ENCODE measurements at regions not wholly inside any gene's neighbourhood (a gene's known extent, or its start where the extent isn't known, plus 50 kb on each side); places are given as distances from the start of the nearest gene placed in this dataset.

DNA sequence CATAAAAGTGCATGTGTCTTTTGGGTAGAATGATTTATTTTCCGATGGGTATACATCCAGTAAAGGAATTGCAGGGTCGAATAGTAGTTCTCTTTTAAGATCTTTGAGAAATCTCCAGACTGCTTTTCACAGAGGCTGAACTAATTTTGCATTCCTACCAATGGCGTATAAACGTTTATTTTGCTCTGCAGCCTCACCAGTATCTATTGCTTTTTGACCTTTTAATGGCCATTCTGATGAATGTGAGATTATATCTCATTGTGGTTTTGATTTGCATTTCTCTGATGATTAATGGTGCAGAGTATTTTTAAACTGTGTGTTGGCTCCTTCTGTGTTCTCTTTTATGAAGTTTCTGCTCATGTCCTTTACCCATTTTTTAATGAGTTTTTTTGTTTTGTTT, 1020.1 kb downstream of the NXPH1 start:
- TF ChIP-seq, protein P1, sequence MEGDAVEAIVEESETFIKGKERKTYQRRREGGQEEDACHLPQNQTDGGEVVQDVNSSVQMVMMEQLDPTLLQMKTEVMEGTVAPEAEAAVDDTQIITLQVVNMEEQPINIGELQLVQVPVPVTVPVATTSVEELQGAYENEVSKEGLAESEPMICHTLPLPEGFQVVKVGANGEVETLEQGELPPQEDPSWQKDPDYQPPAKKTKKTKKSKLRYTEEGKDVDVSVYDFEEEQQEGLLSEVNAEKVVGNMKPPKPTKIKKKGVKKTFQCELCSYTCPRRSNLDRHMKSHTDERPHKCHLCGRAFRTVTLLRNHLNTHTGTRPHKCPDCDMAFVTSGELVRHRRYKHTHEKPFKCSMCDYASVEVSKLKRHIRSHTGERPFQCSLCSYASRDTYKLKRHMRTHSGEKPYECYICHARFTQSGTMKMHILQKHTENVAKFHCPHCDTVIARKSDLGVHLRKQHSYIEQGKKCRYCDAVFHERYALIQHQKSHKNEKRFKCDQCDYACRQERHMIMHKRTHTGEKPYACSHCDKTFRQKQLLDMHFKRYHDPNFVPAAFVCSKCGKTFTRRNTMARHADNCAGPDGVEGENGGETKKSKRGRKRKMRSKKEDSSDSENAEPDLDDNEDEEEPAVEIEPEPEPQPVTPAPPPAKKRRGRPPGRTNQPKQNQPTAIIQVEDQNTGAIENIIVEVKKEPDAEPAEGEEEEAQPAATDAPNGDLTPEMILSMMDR (IDR thresholded peaks at IDR 0.05; ENCODE audit: low read depth, low read length): no peak
- no peak for DNase-seq (ENCODE audit: low read depth in 2 of 2)
- H3K4me3 ChIP-seq (replicated peaks in 1 of 2; ENCODE audit: low read depth in 2 of 2, low read length in 2 of 2): no peak overlapping the region

DNA sequence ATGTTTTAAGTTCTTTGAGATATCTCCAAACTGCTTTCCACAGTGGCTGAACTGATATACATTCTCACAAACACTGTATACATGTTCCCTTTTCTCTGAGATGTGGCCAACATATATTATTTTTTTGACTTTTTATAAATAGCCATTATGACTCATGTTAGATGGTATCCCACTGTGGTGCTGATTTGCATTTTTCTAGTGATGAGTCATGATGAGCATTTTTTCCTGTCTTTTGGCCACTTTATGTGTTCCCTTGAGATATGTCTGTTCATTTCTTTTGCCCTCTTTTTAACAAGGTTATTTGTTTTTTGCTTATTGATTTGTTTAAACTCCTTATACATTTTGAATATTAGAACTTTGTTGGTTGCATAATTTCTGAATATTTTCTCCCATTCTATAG, 1055.1 kb downstream of the NXPH1 start:
- peak; percentile 48 to 76 for DNase-seq (ENCODE audit: low read depth in 2 of 2)
- H3K4me3 ChIP-seq (replicated peaks in 1 of 2; ENCODE audit: low read depth in 2 of 2, low read length in 2 of 2): no peak overlapping the region
- TF ChIP-seq, protein P1 (IDR thresholded peaks at IDR 0.05; ENCODE audit: low read depth, low read length): no peak

DNA sequence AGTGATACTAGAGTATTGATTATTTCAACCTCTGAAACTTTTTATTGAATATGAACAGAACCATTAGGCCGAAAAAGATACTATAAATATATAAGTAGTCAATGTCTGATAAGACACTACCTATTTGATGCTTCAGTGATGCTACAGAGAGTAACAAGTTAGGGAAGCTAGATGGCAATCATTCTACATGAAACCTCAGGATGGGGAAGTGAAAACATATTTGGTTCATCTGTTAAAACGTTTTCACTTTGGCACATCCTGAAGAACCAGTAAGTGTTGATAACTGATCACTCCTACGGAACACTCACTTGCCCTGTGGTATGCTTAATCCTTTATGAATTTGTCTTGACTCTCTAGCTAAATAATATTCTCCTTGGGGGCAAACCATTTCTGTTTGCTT, 1064.9 kb downstream of the NXPH1 start:
- TF ChIP-seq, protein P1 (IDR thresholded peaks at IDR 0.05; ENCODE audit: low read depth, low read length): no peak
- no peak for DNase-seq (ENCODE audit: low read depth in 2 of 2)
- H3K4me3 ChIP-seq (replicated peaks in 1 of 2; ENCODE audit: low read depth in 2 of 2, low read length in 2 of 2): no peak overlapping the region

DNA sequence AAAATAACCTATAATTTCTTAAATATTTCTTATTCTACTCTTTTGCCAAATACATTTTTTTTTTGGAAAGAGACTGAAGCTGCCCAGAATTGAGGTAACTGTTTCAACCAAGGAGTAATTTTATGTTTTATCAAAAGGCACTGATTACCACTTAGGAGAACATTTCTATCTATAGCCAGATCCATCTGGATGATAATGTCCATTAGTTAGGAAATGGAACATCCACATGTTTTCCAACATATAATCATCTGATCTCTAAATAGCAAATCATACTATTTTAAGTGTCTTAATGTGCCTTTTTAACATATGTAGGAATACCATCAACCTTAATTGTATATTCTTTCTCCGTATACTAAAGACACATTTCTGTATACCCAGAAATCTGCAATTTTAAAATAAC, 1068.9 kb downstream of the NXPH1 start:
- DNase-seq (ENCODE audit: low read depth in 2 of 2): no peak
- TF ChIP-seq, protein P1 (IDR thresholded peaks at IDR 0.05; ENCODE audit: low read depth, low read length): no peak
- H3K4me3 ChIP-seq (replicated peaks in 1 of 2; ENCODE audit: low read depth in 2 of 2, low read length in 2 of 2): no peak overlapping the region

DNA sequence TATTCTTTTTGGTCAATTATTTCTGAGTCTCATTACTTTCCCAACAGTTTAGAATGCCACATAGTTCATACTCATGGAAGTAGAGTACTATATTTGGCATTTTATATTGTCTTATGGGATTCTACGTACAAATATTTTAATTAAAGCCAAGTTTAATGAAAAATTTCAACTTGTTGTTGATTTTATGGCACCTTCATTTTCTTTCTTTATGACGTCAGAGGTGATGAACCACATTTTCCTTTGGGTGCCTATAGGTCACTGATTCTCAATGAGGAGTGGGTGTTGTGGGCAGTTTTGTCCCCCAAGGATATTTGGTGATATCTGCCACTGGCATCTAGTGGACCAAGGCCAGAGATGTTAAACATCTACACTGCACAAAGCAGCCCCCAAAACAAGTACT, 1071.3 kb downstream of the NXPH1 start:
- DNase-seq (ENCODE audit: low read depth in 2 of 2): no peak
- TF ChIP-seq, protein P1 (IDR thresholded peaks at IDR 0.05; ENCODE audit: low read depth, low read length): no peak
- no peak overlapping the region for H3K4me3 ChIP-seq (replicated peaks in 1 of 2; ENCODE audit: low read depth in 2 of 2, low read length in 2 of 2)

DNA sequence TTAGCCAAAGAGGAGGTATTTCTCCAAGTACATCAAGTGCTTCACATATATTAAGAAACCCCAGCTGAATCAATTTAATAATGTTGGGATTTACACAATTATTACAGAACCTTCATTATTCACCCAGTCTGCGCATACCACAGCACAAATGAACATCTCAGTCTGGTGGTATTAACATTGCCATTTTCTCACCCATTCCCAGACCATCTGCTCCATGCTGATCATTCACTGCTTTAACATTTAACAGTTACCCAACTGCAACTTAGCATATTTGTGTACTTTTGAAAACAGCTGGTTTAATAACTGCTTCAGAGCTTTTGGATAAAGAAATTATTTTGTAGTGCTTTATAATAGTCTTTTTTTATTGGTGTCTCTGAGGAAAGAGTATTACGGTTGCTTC, 1072.1 kb downstream of the NXPH1 start:
- no peak overlapping the region for H3K4me3 ChIP-seq (replicated peaks in 1 of 2; ENCODE audit: low read depth in 2 of 2, low read length in 2 of 2)
- TF ChIP-seq, protein P1 (IDR thresholded peaks at IDR 0.05; ENCODE audit: low read depth, low read length): no peak
- no peak for DNase-seq (ENCODE audit: low read depth in 2 of 2)

DNA sequence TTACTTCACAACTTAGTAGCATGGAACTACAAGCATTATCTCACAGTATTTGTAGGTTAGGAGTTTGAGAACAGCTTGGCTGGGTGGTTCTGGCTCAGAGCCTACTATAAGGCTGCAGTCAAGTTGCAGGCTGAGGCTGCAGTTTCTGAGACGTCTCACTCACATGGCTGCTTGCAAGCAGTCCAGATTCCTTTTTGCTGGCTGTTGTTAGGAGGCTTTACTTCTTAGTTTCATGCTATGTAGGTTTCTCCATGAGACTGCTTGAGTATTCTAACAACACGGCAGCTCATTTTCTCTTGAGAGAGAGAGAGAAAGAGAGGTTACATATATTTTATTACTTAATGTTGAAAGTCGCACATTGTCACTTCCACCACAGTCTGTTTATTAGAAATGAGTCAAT, 1073.9 kb downstream of the NXPH1 start:
- H3K4me3 ChIP-seq (replicated peaks in 1 of 2; ENCODE audit: low read depth in 2 of 2, low read length in 2 of 2): no peak overlapping the region
- TF ChIP-seq, protein P1 (IDR thresholded peaks at IDR 0.05; ENCODE audit: low read depth, low read length): no peak
- no peak for DNase-seq (ENCODE audit: low read depth in 2 of 2)

Data from cardiac fibroblast (primary cell).